Neutrophil (primary cell): ENCODE measurements at regions not wholly inside any gene's neighbourhood (a gene's known extent, or its start where the extent isn't known, plus 50 kb on each side); places are given as distances from the start of the nearest gene placed in this dataset.

Source experiments
- H3K27ac ChIP-seq: fragments of 200-600 bp; sonication (generic); 2 replicates; pipeline ENCODE4 v1.5.1; 2016; ENCODE audit warnings: mild to moderate bottlenecking, moderate library complexity
- H3K27me3 ChIP-seq: fragments of 200-600 bp; sonication (generic); 2 replicates; pipeline ENCODE4 v1.6.0; 2016; ENCODE audit warnings: mild to moderate bottlenecking
- H3K36me3 ChIP-seq: fragments of 200-600 bp; sonication (generic); 2 replicates; pipeline ENCODE4 v1.5.1; 2017
- H3K4me1 ChIP-seq, 2 experiments: fragments of 200-600 bp in 1 of 2; sonication (generic) in 1 of 2; 1 replicate in 1 of 2; 2 replicates in 1 of 2; pipeline versions ENCODE4 v1.5.1 to v1.6.1; 2013 to 2016; ENCODE audit warnings: low read depth in 1 of 2, low read length in 1 of 2, mild to moderate bottlenecking in 1 of 2, moderate library complexity in 1 of 2; ENCODE audit not compliant: control insufficient read depth in 1 of 2, insufficient read depth in 1 of 2
- H3K4me3 ChIP-seq, 2 experiments: fragments of 200-600 bp in 1 of 2; sonication (generic) in 1 of 2; 1 replicate in 1 of 2; 2 replicates in 1 of 2; pipeline ENCODE4 v1.5.1; 2013 to 2016; ENCODE audit warnings: low read depth in 1 of 2, low read length in 1 of 2, mild to moderate bottlenecking in 1 of 2, moderate library complexity in 1 of 2
- H3K9me3 ChIP-seq: fragments of 200-600 bp; sonication (generic); 2 replicates; pipeline ENCODE4 v1.5.1; 2016
- CTCF ChIP-seq: fragments of 200-600 bp; sonication (generic); IDR thresholded peaks from 2 replicates; pipeline ENCODE4 v1.5.1; 2016; ENCODE audit warnings: antibody characterized with exemption

- no peaks in the 10 kb centered on the region for H3K36me3 ChIP-seq
- H3K27me3 ChIP-seq: peaks cover 30% of the 10 kb centered on the region
- no peaks in the 10 kb centered on the region for H3K9me3 ChIP-seq
- no peak overlapping the region for H3K27ac ChIP-seq
- no peak overlapping the region for H3K4me3 ChIP-seq
- H3K4me1 ChIP-seq: no peaks in the 10 kb centered on the region
- no peak for TF ChIP-seq CTCF
These were observed 118.8 kb upstream of the CADM1 start for GRCh38 chr11:115623021-115623451.

GRCh38 chr11:115618428-115618827 is 114.2 kb upstream of the CADM1 start:
- no peak overlapping the region for H3K4me3 ChIP-seq
- no peak overlapping the region for H3K27ac ChIP-seq
- no peaks in the 10 kb centered on the region for H3K4me1 ChIP-seq
- TF ChIP-seq CTCF: no peak
- H3K27me3 ChIP-seq: peaks cover 14% of the 10 kb centered on the region
- no peaks in the 10 kb centered on the region for H3K9me3 ChIP-seq
- H3K36me3 ChIP-seq: no peaks in the 10 kb centered on the region

- Histone ChIP-seq H3K9me3 (no peaks in the 10 kb centered on the region), H3K4me3 (no peak overlapping the region), H3K27ac (no peak overlapping the region), H3K4me1 (no peaks in the 10 kb centered on the region), H3K36me3 (no peaks in the 10 kb centered on the region), H3K27me3 (peaks cover 7% of the 10 kb centered on the region)
- no peak for TF ChIP-seq CTCF
These were observed 113.6 kb upstream of the CADM1 start for GRCh38 chr11:115617767-115618166.

GRCh38 chr11:115616971-115617370 is 112.8 kb upstream of the CADM1 start:
- Histone ChIP-seq H3K9me3 (no peaks in the 10 kb centered on the region), H3K4me3 (no peak overlapping the region), H3K27me3 (no peaks in the 10 kb centered on the region), H3K36me3 (no peaks in the 10 kb centered on the region), H3K27ac (no peak overlapping the region), H3K4me1 (no peaks in the 10 kb centered on the region)
- TF ChIP-seq CTCF: no peak

GRCh38 chr11:115613986-115614632 is 109.9 kb upstream of the CADM1 start:
- Histone ChIP-seq H3K9me3 (no peaks in the 10 kb centered on the region), H3K27ac (no peak overlapping the region), H3K36me3 (no peaks in the 10 kb centered on the region), H3K27me3 (no peaks in the 10 kb centered on the region), H3K4me1 (no peaks in the 10 kb centered on the region), H3K4me3 (no peak overlapping the region)
- no peak for TF ChIP-seq CTCF
